DND-41 (cell line): ENCODE measurements at regions not wholly inside any gene's neighbourhood (a gene's known extent, or its start where the extent isn't known, plus 50 kb on each side); places are given as distances from the start of the nearest gene placed in this dataset.
A peak's percentile ranks its signal among the peaks of the same experiment; 100 is the strongest.

Experiments used
- CTCF ChIP-seq: IDR thresholded peaks from 2 replicates; pipeline ENCODE4 v1.5.1; 2012; ENCODE audit warnings: borderline replicate concordance, low read length, moderate library complexity, mild to moderate bottlenecking; ENCODE audit not compliant: poor library complexity, severe bottlenecking; ENCODE audit errors: extremely low read depth
- EZH2 ChIP-seq: IDR thresholded peaks from 3 replicates; pipeline ENCODE4 v1.6.1; 2012; ENCODE audit warnings: borderline replicate concordance, low read depth, mild to moderate bottlenecking, moderate library complexity, low read length, inconsistent platforms; ENCODE audit not compliant: severe bottlenecking

GRCh38 chr9:130770679-130771442 lies 64.2 kb upstream of the ABL1 start:
- peak; percentile 69 for TF ChIP-seq CTCF
- TF ChIP-seq EZH2 = no peak
